Loucy (cell line): ENCODE measurements at regions not wholly inside any gene's neighbourhood (a gene's known extent, or its start where the extent isn't known, plus 50 kb on each side); places are given as distances from the start of the nearest gene placed in this dataset.

Experiments
- H2AFZ ChIP-seq: fragments of 200-600 bp; sonication (generic); 2 replicates; pipeline ENCODE4 v1.6.0; 2016; ENCODE audit warnings: antibody characterized with exemption, mild to moderate bottlenecking, low read length, moderate library complexity
- H3F3A ChIP-seq: fragments of 200-600 bp; 2 replicates; pipeline ENCODE4 v1.6.0; 2016; ENCODE audit warnings: antibody characterized with exemption, low read depth, mild to moderate bottlenecking
- H3K27me3 ChIP-seq: fragments of 200-600 bp; sonication (generic); 2 replicates; pipeline ENCODE4 v1.6.1; 2014; ENCODE audit warnings: low read length, mild to moderate bottlenecking; ENCODE audit not compliant: insufficient read depth, poor library complexity, severe bottlenecking
- H3K36me3 ChIP-seq: fragments of 200-600 bp; sonication (generic); 2 replicates; pipeline ENCODE4 v1.6.1; 2016; ENCODE audit warnings: low read length; ENCODE audit not compliant: insufficient read depth
- H3K4me1 ChIP-seq: fragments of 200-600 bp; sonication (generic); 2 replicates; pipeline ENCODE4 v1.5.1; 2014; ENCODE audit warnings: low read length, mild to moderate bottlenecking; ENCODE audit not compliant: insufficient read depth, poor library complexity, severe bottlenecking
- H3K4me2 ChIP-seq: fragments of 200-600 bp; sonication (generic); 2 replicates; pipeline ENCODE4 v1.6.0; 2014; ENCODE audit warnings: antibody characterized with exemption, low read length, low read depth, mild to moderate bottlenecking; ENCODE audit not compliant: poor library complexity, severe bottlenecking
- H3K4me3 ChIP-seq: fragments of 200-600 bp; sonication (generic); 2 replicates; pipeline ENCODE4 v1.5.1; 2014; ENCODE audit warnings: low read length, mild to moderate bottlenecking, mixed read lengths; ENCODE audit not compliant: poor library complexity, severe bottlenecking
- H3K79me2 ChIP-seq: fragments of 200-600 bp; sonication (generic); 2 replicates; pipeline ENCODE4 v1.6.1; 2014; ENCODE audit warnings: low read length; ENCODE audit not compliant: insufficient read depth
- H3K9ac ChIP-seq: fragments of 200-600 bp; sonication (generic); 2 replicates; pipeline ENCODE4 v1.6.0; 2014; ENCODE audit warnings: mild to moderate bottlenecking, low read depth, low read length, moderate library complexity; ENCODE audit not compliant: poor library complexity, severe bottlenecking
- H3K9me2 ChIP-seq: fragments of 200-600 bp; sonication (generic); replicated peaks from 2 replicates; pipeline ENCODE4 v1.6.1; 2016; ENCODE audit warnings: low read depth, low read length, mixed read lengths
- H3K9me3 ChIP-seq: fragments of 200-600 bp; sonication (generic); 2 replicates; pipeline ENCODE4 v1.6.1; 2014; ENCODE audit warnings: mild to moderate bottlenecking, antibody characterized with exemption, low read length, low read depth; ENCODE audit not compliant: insufficient read depth
- H4K20me1 ChIP-seq: fragments of 200-600 bp; sonication (generic); 2 replicates; pipeline ENCODE4 v1.6.0; 2014; ENCODE audit warnings: antibody characterized with exemption, low read length, mild to moderate bottlenecking; ENCODE audit not compliant: insufficient read depth, poor library complexity, severe bottlenecking
- EZH2phosphoT487 ChIP-seq: fragments of 200-600 bp; IDR thresholded peaks from 2 replicates; pipeline ENCODE4 v1.6.1; 2018; ENCODE audit warnings: antibody characterized with exemption, mild to moderate bottlenecking, moderate library complexity, borderline replicate concordance
- TF ChIP-seq, protein P1 (sequence below): fragments of 200-600 bp; sonication (generic); conservative IDR thresholded peaks from 2 replicates; pipeline ENCODE4 v1.5.1; 2014; ENCODE audit warnings: mild to moderate bottlenecking, antibody characterized with exemption, low read length

DNA sequence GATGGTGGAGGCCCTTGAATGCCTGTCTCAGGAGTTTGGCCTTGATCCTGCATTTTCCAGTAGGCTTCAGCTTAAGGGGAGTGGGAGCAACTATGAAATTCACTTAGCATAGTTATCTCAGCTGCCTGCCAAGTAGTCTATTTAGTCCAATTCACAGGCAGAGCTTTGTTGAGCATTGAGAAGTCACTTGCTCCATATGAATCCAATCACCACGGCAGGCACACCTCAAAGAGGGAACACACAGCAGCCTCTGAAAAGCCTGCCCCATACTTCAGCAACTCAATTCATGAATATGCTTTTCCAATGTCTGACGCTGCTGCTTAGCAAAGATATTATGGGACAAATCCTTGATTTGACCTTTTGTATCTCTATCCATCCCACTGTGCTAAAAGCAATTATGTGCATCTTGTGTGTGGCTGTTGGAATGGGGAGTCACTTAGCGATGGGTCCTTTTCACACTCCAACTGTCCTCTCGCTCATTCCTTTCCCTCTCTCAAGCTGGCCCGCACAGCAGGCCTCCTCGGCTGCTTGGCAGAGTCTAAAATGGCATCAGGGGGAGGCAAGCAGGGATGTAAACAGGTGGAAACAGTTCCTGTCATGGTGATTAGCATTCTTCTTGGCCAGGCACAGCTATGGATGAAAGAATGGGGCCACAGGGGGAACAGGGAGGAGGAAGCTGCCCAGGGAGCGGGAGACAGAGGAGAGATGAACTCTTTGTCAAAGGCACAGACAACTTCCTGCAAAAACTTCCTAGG is 56.0 kb upstream of the LRPPRC start:
- H3K9me2 ChIP-seq, result no peaks in the 10 kb centered on the region
- H3K4me1 ChIP-seq, result peaks cover 10% of the 10 kb centered on the region
- no peaks in the 10 kb centered on the region for H3K27me3 ChIP-seq
- H3K9me3 ChIP-seq, result no peaks in the 10 kb centered on the region
- H3K36me3 ChIP-seq, result no peaks in the 10 kb centered on the region
- H4K20me1 ChIP-seq, result no peaks in the 10 kb centered on the region
- no peaks in the 10 kb centered on the region for H3F3A ChIP-seq
- H3K9ac ChIP-seq, result no peak overlapping the region
- TF ChIP-seq, protein P1, sequence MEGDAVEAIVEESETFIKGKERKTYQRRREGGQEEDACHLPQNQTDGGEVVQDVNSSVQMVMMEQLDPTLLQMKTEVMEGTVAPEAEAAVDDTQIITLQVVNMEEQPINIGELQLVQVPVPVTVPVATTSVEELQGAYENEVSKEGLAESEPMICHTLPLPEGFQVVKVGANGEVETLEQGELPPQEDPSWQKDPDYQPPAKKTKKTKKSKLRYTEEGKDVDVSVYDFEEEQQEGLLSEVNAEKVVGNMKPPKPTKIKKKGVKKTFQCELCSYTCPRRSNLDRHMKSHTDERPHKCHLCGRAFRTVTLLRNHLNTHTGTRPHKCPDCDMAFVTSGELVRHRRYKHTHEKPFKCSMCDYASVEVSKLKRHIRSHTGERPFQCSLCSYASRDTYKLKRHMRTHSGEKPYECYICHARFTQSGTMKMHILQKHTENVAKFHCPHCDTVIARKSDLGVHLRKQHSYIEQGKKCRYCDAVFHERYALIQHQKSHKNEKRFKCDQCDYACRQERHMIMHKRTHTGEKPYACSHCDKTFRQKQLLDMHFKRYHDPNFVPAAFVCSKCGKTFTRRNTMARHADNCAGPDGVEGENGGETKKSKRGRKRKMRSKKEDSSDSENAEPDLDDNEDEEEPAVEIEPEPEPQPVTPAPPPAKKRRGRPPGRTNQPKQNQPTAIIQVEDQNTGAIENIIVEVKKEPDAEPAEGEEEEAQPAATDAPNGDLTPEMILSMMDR, result no peak
- TF ChIP-seq EZH2phosphoT487, result no peak
- H3K79me2 ChIP-seq, result no peaks in the 10 kb centered on the region
- H3K4me3 ChIP-seq, result no peak overlapping the region
- no peak overlapping the region for H2AFZ ChIP-seq
- no peak overlapping the region for H3K4me2 ChIP-seq

DNA sequence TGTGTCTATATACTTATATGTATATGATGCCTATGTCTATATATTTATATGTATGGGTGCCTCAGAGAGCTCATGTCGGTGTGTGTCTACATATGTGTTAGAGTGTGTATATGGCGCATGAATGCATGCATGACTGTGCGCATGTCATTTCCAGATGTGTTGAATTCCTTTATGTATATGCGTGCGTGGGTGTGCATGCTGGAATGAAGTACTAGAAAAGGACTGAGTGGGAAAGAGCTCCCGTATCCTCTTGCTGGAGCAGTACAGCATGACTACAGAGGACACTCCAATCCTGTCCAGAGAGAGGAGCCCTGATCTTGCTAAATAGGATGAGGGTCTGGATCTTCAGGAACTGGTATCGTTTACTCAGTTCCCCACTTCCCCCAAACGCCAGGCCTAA is 56.8 kb upstream of the LRPPRC start:
- H3K79me2 ChIP-seq, result no peaks in the 10 kb centered on the region
- no peak overlapping the region for H3K4me3 ChIP-seq
- H3K9me2 ChIP-seq, result no peaks in the 10 kb centered on the region
- no peaks in the 10 kb centered on the region for H3K36me3 ChIP-seq
- H3K27me3 ChIP-seq, result no peaks in the 10 kb centered on the region
- no peak overlapping the region for H3K4me2 ChIP-seq
- H3K9me3 ChIP-seq, result no peaks in the 10 kb centered on the region
- no peak overlapping the region for H2AFZ ChIP-seq
- no peak overlapping the region for H3K9ac ChIP-seq
- H3K4me1 ChIP-seq, result peaks cover 10% of the 10 kb centered on the region
- H3F3A ChIP-seq, result no peaks in the 10 kb centered on the region
- TF ChIP-seq, protein P1, result no peak
- no peak for TF ChIP-seq EZH2phosphoT487
- no peaks in the 10 kb centered on the region for H4K20me1 ChIP-seq

DNA sequence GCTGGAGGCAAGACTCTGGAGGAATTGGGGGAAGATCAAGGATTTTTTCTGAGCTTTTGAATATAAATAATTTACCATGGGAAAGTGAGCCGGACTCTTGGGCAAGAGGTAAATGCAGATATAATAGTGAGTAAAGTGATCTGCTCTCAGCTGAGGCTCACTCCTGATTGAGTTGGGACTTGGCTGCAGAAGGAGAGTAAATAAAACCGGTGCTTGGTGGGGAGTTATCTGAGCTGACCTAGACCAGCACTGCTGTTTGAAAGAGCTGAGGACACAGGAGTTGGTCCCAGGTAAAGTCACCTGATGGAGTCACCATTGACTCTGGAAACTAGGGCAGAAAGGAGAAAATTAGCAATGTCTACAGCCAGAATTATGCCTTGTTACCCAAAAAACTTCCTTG is 57.3 kb upstream of the LRPPRC start:
- Histone ChIP-seq H3K9ac (no peak overlapping the region), H3K36me3 (no peaks in the 10 kb centered on the region), H2AFZ (no peak overlapping the region), H3K79me2 (no peaks in the 10 kb centered on the region), H3K27me3 (no peaks in the 10 kb centered on the region), H3K4me2 (no peak overlapping the region), H3K4me1 (peaks cover 10% of the 10 kb centered on the region), H4K20me1 (no peaks in the 10 kb centered on the region), H3F3A (no peaks in the 10 kb centered on the region), H3K4me3 (no peak overlapping the region), H3K9me2 (no peaks in the 10 kb centered on the region), H3K9me3 (no peaks in the 10 kb centered on the region)
- TF ChIP-seq EZH2phosphoT487, result no peak
- TF ChIP-seq, protein P1, result no peak
